Breast epithelium (tissue), 4 donors: ENCODE measurements at regions not wholly inside any gene's neighbourhood (a gene's known extent, or its start where the extent isn't known, plus 50 kb on each side); places are given as distances from the start of the nearest gene placed in this dataset.

Experiments used
- DNase-seq, 2 donors: peaks; one replicate each; pipeline ENCODE4 v3.0.0-alpha.2; 2019; ENCODE audit warnings: low spot score in 2 of 2
- H3K27ac ChIP-seq, 2 donors: fragments of 200-600 bp; sonication (generic) in 1 of 2; one replicate each; pipeline ENCODE4 v1.5.1; 2016 to 2019; ENCODE audit warnings: mild to moderate bottlenecking in 1 of 2
- H3K27me3 ChIP-seq, 2 donors: fragments of 200-600 bp; sonication (generic) in 1 of 2; one replicate each; pipeline versions ENCODE4 v1.5.1 to v1.6.0; 2017 to 2019; ENCODE audit warnings: control low read depth in 1 of 2, mild to moderate bottlenecking in 1 of 2
- H3K36me3 ChIP-seq: fragments of 200-600 bp; one replicate; pipeline ENCODE4 v1.5.1; 2019
- H3K4me1 ChIP-seq, 2 donors: fragments of 200-600 bp; sonication (generic); one replicate each; pipeline ENCODE4 v1.5.1; 2016 to 2019; ENCODE audit warnings: control low read depth in 1 of 2
- H3K4me3 ChIP-seq, 3 donors: fragments of 200-600 bp; sonication (generic); 1 replicate in 2 of 3; 2 replicates in 1 of 3; pipeline ENCODE4 v1.5.1; 2016 to 2019; ENCODE audit warnings: mild to moderate bottlenecking in 3 of 3, moderate library complexity in 2 of 3
- H3K9me3 ChIP-seq, 2 donors: fragments of 200-600 bp; sonication (generic) in 1 of 2; one replicate each; pipeline ENCODE4 v1.5.1; 2016 to 2019; ENCODE audit warnings: control low read depth in 1 of 2
- CTCF ChIP-seq, 3 donors: fragments of 450-650 bp; IDR thresholded peaks; one replicate each; pipeline ENCODE4 v1.5.1; 2016 to 2017; ENCODE audit warnings: antibody characterized with exemption in 3 of 3, mild to moderate bottlenecking in 3 of 3, moderate library complexity in 3 of 3
- POLR2A ChIP-seq: fragments of 450-650 bp; IDR thresholded peaks from one replicate; pipeline ENCODE4 v1.6.1; 2016; ENCODE audit warnings: antibody characterized with exemption, mild to moderate bottlenecking, moderate library complexity
- POLR2AphosphoS5 ChIP-seq, 3 donors: sonication (generic); formaldehyde crosslinking; IDR thresholded peaks; one replicate each; pipeline ENCODE4 v1.6.1; 2017; ENCODE audit warnings: antibody characterized with exemption in 3 of 3
- intact Hi-C: fragments of 100-400 bp; cut with DNase I; formaldehyde crosslinking; loops from one replicate; pipeline ENCODE4 v1.15.1; 2023; ENCODE audit warnings: low total_unique reads

GRCh38 chr5:123787136-123787535 lies 275.2 kb downstream of the CSNK1G3 start:
- no peaks in the 10 kb centered on the region for H3K27me3 ChIP-seq
- peaks cover 7 to 14% of the 10 kb centered on the region in 2 donors for H3K9me3 ChIP-seq
- H3K27ac ChIP-seq = no peak overlapping the region
- intact Hi-C loops = no loop called here
- H3K4me1 ChIP-seq = peaks cover 0 to 6% of the 10 kb centered on the region in 2 donors
- no peak for TF ChIP-seq POLR2AphosphoS5 (IDR thresholded peaks at IDR 0.05)
- TF ChIP-seq CTCF (IDR thresholded peaks at IDR 0.05) = no peak
- TF ChIP-seq POLR2A = no peak
- H3K4me3 ChIP-seq = no peak overlapping the region
- no peak for DNase-seq
- no peaks in the 10 kb centered on the region for H3K36me3 ChIP-seq

GRCh38 chr5:123786411-123786810 lies 274.4 kb downstream of the CSNK1G3 start:
- DNase-seq = no peak
- no peaks in the 10 kb centered on the region for H3K27me3 ChIP-seq
- no peak overlapping the region for H3K27ac ChIP-seq
- peaks cover 0 to 6% of the 10 kb centered on the region in 2 donors for H3K4me1 ChIP-seq
- no peak overlapping the region for H3K4me3 ChIP-seq
- TF ChIP-seq CTCF (IDR thresholded peaks at IDR 0.05) (no peak), POLR2A (no peak), POLR2AphosphoS5 (IDR thresholded peaks at IDR 0.05) (no peak)
- no peaks in the 10 kb centered on the region for H3K36me3 ChIP-seq
- H3K9me3 ChIP-seq = peaks cover 7 to 14% of the 10 kb centered on the region in 2 donors
- intact Hi-C loops = no loop called here

- TF ChIP-seq POLR2A (no peak), POLR2AphosphoS5 (IDR thresholded peaks at IDR 0.05) (no peak)
- no peaks in the 10 kb centered on the region for H3K27me3 ChIP-seq
- H3K27ac ChIP-seq = no peak overlapping the region
- peak overlapping the region in 2 of 3 donors; percentile 6 to 15 for H3K4me3 ChIP-seq
- no peaks in the 10 kb centered on the region for H3K36me3 ChIP-seq
- peaks cover 0 to 6% of the 10 kb centered on the region in 2 donors for H3K4me1 ChIP-seq
- intact Hi-C loops = no loop called here
- peaks cover 7 to 14% of the 10 kb centered on the region in 2 donors for H3K9me3 ChIP-seq
- DNase-seq = no peak
These were observed 273.4 kb downstream of the CSNK1G3 start for GRCh38 chr5:123785162-123786071.

GRCh38 chr5:123783421-123783820 lies 271.4 kb downstream of the CSNK1G3 start:
- TF ChIP-seq POLR2AphosphoS5 (IDR thresholded peaks at IDR 0.05) (no peak), POLR2A (no peak), CTCF (IDR thresholded peaks at IDR 0.05) (no peak)
- Histone ChIP-seq H3K4me1 (peaks cover 0 to 6% of the 10 kb centered on the region in 2 donors), H3K27ac (no peak overlapping the region), H3K9me3 (no peaks in the 10 kb centered on the region), H3K4me3 (no peak overlapping the region), H3K27me3 (no peaks in the 10 kb centered on the region), H3K36me3 (no peaks in the 10 kb centered on the region)
- intact Hi-C loops = no loop called here
- DNase-seq = no peak

- no peak overlapping the region for H3K4me3 ChIP-seq
- intact Hi-C loops = no loop called here
These were observed 266.7 kb downstream of the CSNK1G3 start for GRCh38 chr5:123778641-123779040.

More at GRCh38 chr5:123778641-123779040, 266.7 kb downstream of the CSNK1G3 start:
- DNase-seq = no peak
- Histone ChIP-seq H3K4me1 (no peaks in the 10 kb centered on the region), H3K27ac (no peak overlapping the region), H3K9me3 (no peaks in the 10 kb centered on the region), H3K36me3 (no peaks in the 10 kb centered on the region), H3K27me3 (no peaks in the 10 kb centered on the region)
- TF ChIP-seq POLR2A = no peak
- no peak for TF ChIP-seq CTCF (IDR thresholded peaks at IDR 0.05)
